GM12878 (cell line): ENCODE measurements at regions not wholly inside any gene's neighbourhood (a gene's known extent, or its start where the extent isn't known, plus 50 kb on each side); places are given as distances from the start of the nearest gene placed in this dataset.

Experiments used
- ATAC-seq: fragments of 200-7000 bp; cut with Tn5 transposase; 3 replicates; pipeline ENCODE4 v1.9.1; 2020; ENCODE audit warnings: mild to moderate bottlenecking, moderate library complexity
- BruUV-seq: library from RNA; stranded (reverse); fragments of 400-500 nt; replicated peaks from 2 replicates; lab custom pipeline; 2021; lab: Mats Ljungman, UMichigan
- CTCF ChIA-PET: fragments of 300-600 bp; sonication (Branson Sonifier 250); formaldehyde crosslinking; extraction: SDS; loops from one replicate; lab custom pipeline; 2021; ENCODE audit warnings: inconsistent platforms; lab: Yijun Ruan, JAX
- POLR2A ChIA-PET: fragments of 350-600 bp; formaldehyde crosslinking; extraction: SDS; loops from one replicate; lab custom pipeline; 2021; ENCODE audit warnings: inconsistent platforms; lab: Charles Lee
- RAD21 ChIA-PET: fragments of 300-600 bp; sonication (Branson Sonifier 250); formaldehyde crosslinking; loops from one replicate; lab custom pipeline; 2023; ENCODE audit warnings: antibody characterized with exemption; ENCODE audit not compliant: unreplicated experiment; lab: Charles Lee
- SMC1A ChIA-PET: fragments of 300-600 bp; sonication (Branson Sonifier 250); formaldehyde crosslinking; loops from one replicate; lab custom pipeline; 2023; ENCODE audit not compliant: unreplicated experiment, uncharacterized antibody; lab: Charles Lee
- DNase-seq: peaks from one replicate; pipeline ENCODE4 v3.0.0-alpha.2; 2011; ENCODE audit warnings: low read depth, low spot score
- FAIRE-seq: peaks from 3 replicates; lab custom pipeline; 2011; peaks lifted over from hg19 to GRCh38; lab: Jason Lieb, UNC
- H2AFZ ChIP-seq: 2 replicates; pipeline ENCODE4 v1.6.0; 2011; ENCODE audit warnings: low read depth, low read length, control low read depth; ENCODE audit not compliant: control insufficient read depth
- H3K27ac ChIP-seq: 2 replicates; pipeline ENCODE4 v1.5.1; 2011; ENCODE audit warnings: control low read depth; ENCODE audit not compliant: control insufficient read depth, insufficient read depth
- H3K27me3 ChIP-seq, 2 experiments: replicated peaks in 1 of 2; 2 replicates each; pipeline versions ENCODE4 v1.6.0 to v1.6.1; 2011; ENCODE audit warnings: low read length in 1 of 2; ENCODE audit not compliant: control insufficient read depth in 2 of 2, insufficient read depth in 2 of 2
- H3K36me3 ChIP-seq, 2 experiments: 2 replicates each; pipeline ENCODE4 v1.5.1; 2011; ENCODE audit warnings: low read length in 1 of 2; ENCODE audit not compliant: control insufficient read depth in 2 of 2, insufficient read depth in 2 of 2
- H3K4me1 ChIP-seq: 2 replicates; pipeline ENCODE4 v1.6.1; 2011; ENCODE audit warnings: mild to moderate bottlenecking, low read length, moderate library complexity, mixed read lengths; ENCODE audit not compliant: control insufficient read depth, insufficient read depth
- H3K4me2 ChIP-seq: 2 replicates; pipeline ENCODE4 v1.6.0; 2011; ENCODE audit warnings: control low read depth; ENCODE audit not compliant: control insufficient read depth, insufficient read depth
- H3K4me3 ChIP-seq: fragments of 200-600 bp; sonication (generic); 2 replicates; pipeline ENCODE4 v1.5.1; 2016
- H3K79me2 ChIP-seq: 2 replicates; pipeline ENCODE4 v1.6.0; 2011; ENCODE audit warnings: low read length; ENCODE audit not compliant: control insufficient read depth, insufficient read depth
- H3K9ac ChIP-seq: 2 replicates; pipeline ENCODE4 v1.8.0; 2011; ENCODE audit warnings: low read length, control low read depth, mixed read lengths; ENCODE audit not compliant: control insufficient read depth, insufficient read depth
- H3K9me3 ChIP-seq: replicated peaks from 3 replicates; pipeline ENCODE4 v1.5.1; 2011; ENCODE audit warnings: mild to moderate bottlenecking, low read length; ENCODE audit not compliant: control insufficient read depth, insufficient read depth
- H4K20me1 ChIP-seq: 2 replicates; pipeline ENCODE4 v1.6.0; 2011; ENCODE audit not compliant: control insufficient read depth, insufficient read depth
- BCLAF1 ChIP-seq: fragments of 450-650 bp; IDR thresholded peaks from 2 replicates; pipeline ENCODE4 v1.6.1; 2017; ENCODE audit warnings: antibody characterized with exemption, mild to moderate bottlenecking, moderate library complexity
- CBX5 ChIP-seq: sonication (generic); IDR thresholded peaks from 2 replicates; pipeline ENCODE4 v1.6.1; 2016; ENCODE audit warnings: low read depth, moderate library complexity, mild to moderate bottlenecking, inconsistent platforms
- CHD1 ChIP-seq: IDR thresholded peaks from 2 replicates; pipeline ENCODE4 v1.6.1; 2012; ENCODE audit warnings: low read depth, low read length, improper control_type of control experiment
- ETV6 ChIP-seq, 2 experiments: fragments of 450-650 bp in 1 of 2; IDR thresholded peaks in 1 of 2; conservative IDR thresholded peaks in 1 of 2; 2 replicates each; pipeline ENCODE4 v1.6.1; 2014; ENCODE audit warnings: antibody characterized with exemption in 1 of 2, borderline replicate concordance in 1 of 2, low read depth in 1 of 2, mild to moderate bottlenecking in 1 of 2, moderate library complexity in 1 of 2
- FOXM1 ChIP-seq: IDR thresholded peaks from 2 replicates; pipeline ENCODE4 v1.6.1; 2012; ENCODE audit warnings: low read depth, mild to moderate bottlenecking, inconsistent platforms, low read length, moderate library complexity
- GABPA ChIP-seq: IDR thresholded peaks from 2 replicates; pipeline ENCODE4 v1.6.1; 2014; ENCODE audit warnings: antibody characterized with exemption, low read depth, mild to moderate bottlenecking, inconsistent platforms
- GATAD2B ChIP-seq: fragments of 450-650 bp; conservative IDR thresholded peaks from 2 replicates; pipeline ENCODE4 v1.6.1; 2017; ENCODE audit warnings: low read depth, mild to moderate bottlenecking, moderate library complexity
- IKZF2 ChIP-seq, 2 experiments: fragments of 450-650 bp; IDR thresholded peaks; 2 replicates each; pipeline ENCODE4 v1.6.1; 2017; ENCODE audit warnings: mild to moderate bottlenecking in 2 of 2, moderate library complexity in 2 of 2
- MXI1 ChIP-seq: fragments of 150-350 bp; IDR thresholded peaks from 2 replicates; pipeline ENCODE4 v1.6.1; 2011; ENCODE audit warnings: low read depth, mild to moderate bottlenecking, inconsistent platforms, low read length, improper control_type of control experiment
- POLR2AphosphoS2 ChIP-seq: IDR thresholded peaks from 2 replicates; pipeline ENCODE4 v1.6.1; 2011; ENCODE audit warnings: low read depth, mild to moderate bottlenecking, low read length, improper control_type of control experiment, moderate library complexity
- RAD51 ChIP-seq: fragments of 450-650 bp; IDR thresholded peaks from 2 replicates; pipeline ENCODE4 v1.6.1; 2016; ENCODE audit warnings: moderate library complexity, mild to moderate bottlenecking, inconsistent platforms
- REST ChIP-seq: IDR thresholded peaks from 2 replicates; pipeline ENCODE4 v1.6.1; 2012; ENCODE audit warnings: mild to moderate bottlenecking, low read depth, low read length
- ZBTB11 ChIP-seq: fragments of 450-650 bp; formaldehyde crosslinking; IDR thresholded peaks from 2 replicates; pipeline ENCODE4 v1.5.0; 2022; ENCODE audit warnings: mild to moderate bottlenecking, missing genetic modification characterization
- WGBS: methylation state at CpG from one replicate; pipeline ENCODE4 v1.1.6; 2016; ENCODE audit warnings: low lambda C conversion rate; ENCODE audit not compliant: insufficient replicate concordance, insufficient coverage; ENCODE audit errors: missing lambda C conversion rate; 5-methylcytosine and 5-hydroxymethylcytosine counted together
- in situ Hi-C: fragments of 300-500 bp; cut with MboI; formaldehyde crosslinking; loops from 9 replicates; pipeline ENCODE4 v1.14.3; 2018; ENCODE audit warnings: mixed read lengths
- intact Hi-C: fragments of 100-400 bp; cut with micrococcal nuclease; formaldehyde crosslinking; loops from one replicate; pipeline ENCODE4 v1.14.2; 2022; ENCODE audit not compliant: unreplicated experiment

GRCh38 chr9:3151672-3152576 lies 308.0 kb upstream of the PUM3 start:
- ChIA-PET POLR2A (no interaction called here), RAD21 (no interaction called here), CTCF (interaction anchor here (0.6 to 1.1 kb wide), 2 partner anchors 54 to 317 kb away, joined by 3 read pairs; no protein-coding TSS in a partner anchor), SMC1A (interaction anchor here (1.0 to 1.2 kb wide), 2 partner anchors 10 to 21 kb away, joined by 4 read pairs; no protein-coding TSS in a partner anchor)
- ATAC-seq, result no peak
- Histone ChIP-seq H3K27me3 (no peaks in the 10 kb centered on the region), H3K27ac (no peak overlapping the region), H3K36me3 (no peaks in the 10 kb centered on the region), H3K9ac (no peak overlapping the region), H3K79me2 (no peaks in the 10 kb centered on the region), H4K20me1 (no peaks in the 10 kb centered on the region), H2AFZ (no peak overlapping the region), H3K4me1 (no peaks in the 10 kb centered on the region), H3K9me3 (no peaks in the 10 kb centered on the region), H3K4me2 (no peak overlapping the region), H3K4me3 (no peak overlapping the region)
- intact Hi-C loops, result no loop called here
- no peak for DNase-seq
- 20% methylated on average over 7 of the region's 7 CpGs for WGBS
- no TSS peak for BruUV-seq
- no peak for FAIRE-seq
- in situ Hi-C loops, result no loop called here
- TF ChIP-seq GATAD2B (no peak), ETV6 (conservative IDR thresholded peaks at IDR 0.05 in 1 of 2, IDR thresholded peaks at IDR 0.05 in 1 of 2; ENCODE audit: borderline replicate concordance in 1 of 2, low read depth in 1 of 2) (no peak), MXI1 (no peak), FOXM1 (no peak), REST (no peak), RAD51 (no peak), GABPA (no peak), CBX5 (no peak), ZBTB11 (CRISPR knock-in tag) (no peak), POLR2AphosphoS2 (no peak), IKZF2 (IDR thresholded peaks at IDR 0.05) (no peak), CHD1 (no peak), BCLAF1 (no peak)
